Endothelial cell of umbilical vein (primary cell): ENCODE measurements at regions not wholly inside any gene's neighbourhood (a gene's known extent, or its start where the extent isn't known, plus 50 kb on each side); places are given as distances from the start of the nearest gene placed in this dataset.

Source experiments
- CTCF ChIP-seq, 2 donors: IDR thresholded peaks; 1 replicate in 1 of 2; 2 replicates in 1 of 2; pipeline ENCODE4 v1.5.1; 2011; ENCODE audit warnings: low read length in 2 of 2, mild to moderate bottlenecking in 2 of 2, moderate library complexity in 2 of 2, control low read depth in 1 of 2, inconsistent platforms in 1 of 2, low read depth in 1 of 2; ENCODE audit not compliant: insufficient read depth in 1 of 2; ENCODE audit errors: extremely low read depth in 1 of 2
- EZH2 ChIP-seq: IDR thresholded peaks from 2 replicates; pipeline ENCODE4 v1.6.1; 2012; ENCODE audit warnings: borderline replicate concordance, low read depth, mild to moderate bottlenecking, moderate library complexity, low read length, inconsistent platforms; ENCODE audit not compliant: severe bottlenecking
- FOS ChIP-seq: IDR thresholded peaks from 2 replicates; pipeline ENCODE4 v1.6.1; 2011; ENCODE audit warnings: mild to moderate bottlenecking, low read length, moderate library complexity, borderline replicate concordance; ENCODE audit not compliant: insufficient read depth
- GATA2 ChIP-seq: IDR thresholded peaks from 2 replicates; pipeline ENCODE4 v1.7.0; 2011; ENCODE audit warnings: low read depth, mild to moderate bottlenecking, moderate library complexity, mixed read lengths, low read length; ENCODE audit not compliant: insufficient read length, insufficient read depth
- JUN ChIP-seq: IDR thresholded peaks from 2 replicates; pipeline ENCODE4 v1.6.1; 2011; ENCODE audit warnings: borderline replicate concordance, low read depth; ENCODE audit not compliant: insufficient read length, insufficient read depth
- MAX ChIP-seq: IDR thresholded peaks from 2 replicates; pipeline ENCODE4 v1.6.1; 2011; ENCODE audit not compliant: insufficient read depth, insufficient read length
- MYC ChIP-seq: IDR thresholded peaks from one replicate; pipeline ENCODE4 v1.6.1; 2011; ENCODE audit warnings: mild to moderate bottlenecking, low read depth, low read length
- POLR2A ChIP-seq: IDR thresholded peaks from 2 replicates; pipeline ENCODE4 v1.6.1; 2012; ENCODE audit warnings: low read depth, mild to moderate bottlenecking, control low read depth, low read length
- POLR2AphosphoS5 ChIP-seq: IDR thresholded peaks from 2 replicates; pipeline ENCODE4 v1.6.1; 2012; ENCODE audit warnings: low read depth, mild to moderate bottlenecking, control low read depth, low read length, moderate library complexity; ENCODE audit not compliant: insufficient read depth

DNA sequence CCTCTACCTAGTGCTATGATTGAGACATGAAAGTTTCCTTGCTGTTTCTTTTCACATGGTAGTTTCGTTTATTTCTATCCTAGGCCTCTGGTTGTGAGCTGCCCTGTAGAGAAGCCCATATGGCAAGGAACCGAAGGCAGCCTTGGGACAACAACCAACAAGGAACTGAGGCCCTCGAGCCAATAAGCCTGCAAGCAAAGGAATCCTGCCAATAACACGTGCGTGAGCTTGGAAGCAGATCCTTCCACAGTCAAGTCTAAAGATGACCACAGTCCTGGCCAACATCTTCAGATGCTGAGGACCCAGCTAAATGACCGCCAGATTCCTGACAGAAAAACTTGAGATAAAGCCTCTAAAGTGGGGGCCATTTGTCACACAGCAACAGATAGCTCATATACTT lies 100.4 kb upstream of the FAM9B start:
- TF ChIP-seq POLR2A (no peak), CTCF (IDR thresholded peaks at IDR 0.05; ENCODE audit: extremely low read depth in 1 of 2, insufficient read depth in 1 of 2, low read depth in 1 of 2, low read length in 2 of 2) (no peak), POLR2AphosphoS5 (no peak), MYC (no peak), GATA2 (no peak), EZH2 (no peak), JUN (no peak), MAX (no peak), FOS (no peak)
